ENCODE measurements at regions not wholly inside any gene's neighbourhood (a gene's known extent, or its start where the extent isn't known, plus 50 kb on each side); places are given as distances from the start of the nearest gene placed in this dataset.
"Not testable (repeated sequence)": the region's sequence is repeated elsewhere in the genome, so short reads cannot be mapped to it uniquely, and the experiment has no call there.

GRCh38 chr13:103698000-103698399 lies 631.8 kb upstream of the SLC10A2 start:
- DNase-seq (ENCODE audit: low read depth in 2 of 2), result no peak

- DNase-seq (ENCODE audit: low read depth in 2 of 2), result no peak
Measured at GRCh38 chr13:103695320-103695719, 629.1 kb upstream of the SLC10A2 start.

GRCh38 chr13:103694471-103694870 lies 628.3 kb upstream of the SLC10A2 start:
- DNase-seq (ENCODE audit: low read depth in 2 of 2), result no peak

- DNase-seq (ENCODE audit: low read depth in 2 of 2), result no peak
Measured at GRCh38 chr13:103694033-103694432, 627.8 kb upstream of the SLC10A2 start.

GRCh38 chr13:103692442-103692841 lies 626.2 kb upstream of the SLC10A2 start:
- no peak for DNase-seq (ENCODE audit: low read depth in 2 of 2)

GRCh38 chr13:103676329-103676728 lies 610.1 kb upstream of the SLC10A2 start:
- no peak for DNase-seq (ENCODE audit: low read depth in 2 of 2)

- DNase-seq (ENCODE audit: low read depth in 2 of 2), result no peak
Measured at GRCh38 chr13:103671547-103671946, 605.3 kb upstream of the SLC10A2 start.

- no peak for DNase-seq (ENCODE audit: low read depth in 2 of 2)
Measured at GRCh38 chr13:103663996-103664395, 597.8 kb upstream of the SLC10A2 start.

- DNase-seq (ENCODE audit: low read depth in 2 of 2), result no peak
Measured at GRCh38 chr13:103656311-103656710, 590.1 kb upstream of the SLC10A2 start.

- DNase-seq (ENCODE audit: low read depth in 2 of 2), result no peak
Measured at GRCh38 chr13:103640606-103641005, 574.4 kb upstream of the SLC10A2 start.

- no peak for DNase-seq (ENCODE audit: low read depth in 2 of 2)
Measured at GRCh38 chr13:103639326-103639725, 573.1 kb upstream of the SLC10A2 start.

GRCh38 chr13:103638706-103639105 lies 572.5 kb upstream of the SLC10A2 start:
- no peak for DNase-seq (ENCODE audit: low read depth in 2 of 2)

- no peak for DNase-seq (ENCODE audit: low read depth in 2 of 2)
Measured at GRCh38 chr13:103634066-103634465, 567.8 kb upstream of the SLC10A2 start.

- no peak for DNase-seq (ENCODE audit: low read depth in 2 of 2)
Measured at GRCh38 chr13:103625194-103625593, 559.0 kb upstream of the SLC10A2 start.

GRCh38 chr13:103618151-103618550 lies 551.9 kb upstream of the SLC10A2 start:
- no peak for DNase-seq (ENCODE audit: low read depth in 2 of 2)

GRCh38 chr13:103615771-103616170 lies 549.6 kb upstream of the SLC10A2 start:
- DNase-seq (ENCODE audit: low read depth in 2 of 2), result no peak

- no peak for DNase-seq (ENCODE audit: low read depth in 2 of 2)
Measured at GRCh38 chr13:103614761-103615160, 548.5 kb upstream of the SLC10A2 start.

- no peak for DNase-seq (ENCODE audit: low read depth in 2 of 2)
Measured at GRCh38 chr13:103607995-103608394, 541.8 kb upstream of the SLC10A2 start.

- no peak for DNase-seq (ENCODE audit: low read depth in 2 of 2)
Measured at GRCh38 chr13:103605546-103606326, 539.5 kb upstream of the SLC10A2 start.

- not testable (repeated sequence) for DNase-seq (ENCODE audit: low read depth in 2 of 2)
Measured at GRCh38 chr13:103599870-103600269, 533.7 kb upstream of the SLC10A2 start.

- DNase-seq (ENCODE audit: low read depth in 2 of 2), result no peak
Measured at GRCh38 chr13:103598671-103599070, 532.5 kb upstream of the SLC10A2 start.

- no peak for DNase-seq (ENCODE audit: low read depth in 2 of 2)
Measured at GRCh38 chr13:103573446-103573845, 507.2 kb upstream of the SLC10A2 start.

GRCh38 chr13:103568314-103568713 lies 502.1 kb upstream of the SLC10A2 start:
- no peak for DNase-seq (ENCODE audit: low read depth in 2 of 2)

- no peak for DNase-seq (ENCODE audit: low read depth in 2 of 2)
Measured at GRCh38 chr13:103557878-103558277, 491.7 kb upstream of the SLC10A2 start.
